ENCODE measurements at regions not wholly inside any gene's neighbourhood (a gene's known extent, or its start where the extent isn't known, plus 50 kb on each side); places are given as distances from the start of the nearest gene placed in this dataset.
"Not testable (repeated sequence)": the region's sequence is repeated elsewhere in the genome, so short reads cannot be mapped to it uniquely, and the experiment has no call there.

DNA sequence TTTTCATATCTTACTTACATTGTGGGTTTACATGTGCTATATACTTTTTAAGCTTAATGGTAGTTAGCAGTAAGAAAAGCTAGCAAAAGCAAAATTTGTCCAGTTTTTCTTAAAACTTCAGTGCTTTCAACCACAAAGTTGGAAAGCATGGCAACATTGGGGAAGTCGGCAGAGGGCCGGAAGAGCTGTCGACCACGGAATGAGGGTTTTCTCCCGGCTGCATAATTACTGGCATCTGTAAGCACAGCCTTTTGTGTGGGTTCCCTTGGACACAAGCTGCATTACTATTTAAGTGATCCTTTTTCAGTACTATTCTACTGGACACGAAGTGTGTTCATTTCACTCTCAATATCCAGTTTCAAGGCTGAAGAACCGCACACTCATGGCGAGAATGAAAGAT is 560.4 kb downstream of the ANKRD50 start:
- TF ChIP-seq, protein P1, sequence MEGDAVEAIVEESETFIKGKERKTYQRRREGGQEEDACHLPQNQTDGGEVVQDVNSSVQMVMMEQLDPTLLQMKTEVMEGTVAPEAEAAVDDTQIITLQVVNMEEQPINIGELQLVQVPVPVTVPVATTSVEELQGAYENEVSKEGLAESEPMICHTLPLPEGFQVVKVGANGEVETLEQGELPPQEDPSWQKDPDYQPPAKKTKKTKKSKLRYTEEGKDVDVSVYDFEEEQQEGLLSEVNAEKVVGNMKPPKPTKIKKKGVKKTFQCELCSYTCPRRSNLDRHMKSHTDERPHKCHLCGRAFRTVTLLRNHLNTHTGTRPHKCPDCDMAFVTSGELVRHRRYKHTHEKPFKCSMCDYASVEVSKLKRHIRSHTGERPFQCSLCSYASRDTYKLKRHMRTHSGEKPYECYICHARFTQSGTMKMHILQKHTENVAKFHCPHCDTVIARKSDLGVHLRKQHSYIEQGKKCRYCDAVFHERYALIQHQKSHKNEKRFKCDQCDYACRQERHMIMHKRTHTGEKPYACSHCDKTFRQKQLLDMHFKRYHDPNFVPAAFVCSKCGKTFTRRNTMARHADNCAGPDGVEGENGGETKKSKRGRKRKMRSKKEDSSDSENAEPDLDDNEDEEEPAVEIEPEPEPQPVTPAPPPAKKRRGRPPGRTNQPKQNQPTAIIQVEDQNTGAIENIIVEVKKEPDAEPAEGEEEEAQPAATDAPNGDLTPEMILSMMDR (IDR thresholded peaks at IDR 0.05): no peak
- no peak for TF ChIP-seq POLR2A (IDR thresholded peaks at IDR 0.05)

DNA sequence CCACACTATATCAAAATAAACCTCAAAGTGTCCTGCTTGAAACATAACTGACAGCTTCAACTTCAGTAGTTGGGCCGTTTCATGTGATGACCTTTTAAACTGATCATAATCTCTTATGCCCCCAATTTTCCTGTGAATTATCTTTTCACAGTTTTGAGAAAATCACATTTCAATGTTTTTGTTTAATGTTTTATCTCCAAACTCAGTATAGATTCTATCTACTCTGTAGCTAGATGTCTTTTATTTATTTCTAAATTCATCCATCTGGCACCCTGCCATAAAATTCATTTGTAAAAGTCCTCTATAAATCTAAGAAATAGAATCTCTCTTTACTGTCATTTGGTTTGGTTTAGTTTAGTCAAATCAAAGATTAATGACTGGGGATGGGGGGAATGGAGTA is 557.3 kb downstream of the ANKRD50 start:
- H3K27ac ChIP-seq: no peak overlapping the region
- TF ChIP-seq, protein P1 (IDR thresholded peaks at IDR 0.05): no peak
- no peak for TF ChIP-seq POLR2A (IDR thresholded peaks at IDR 0.05)
- no peaks in the 10 kb centered on the region for H3K9me3 ChIP-seq
- H3K4me1 ChIP-seq: no peaks in the 10 kb centered on the region
- no peak for DNase-seq
- H3K36me3 ChIP-seq: no peaks in the 10 kb centered on the region
- H3K27me3 ChIP-seq: no peaks in the 10 kb centered on the region
- no peak overlapping the region for H3K4me3 ChIP-seq

More for the DNA sequence above, 560.4 kb downstream of the ANKRD50 start:
- H3K27me3 ChIP-seq: no peaks in the 10 kb centered on the region
- H3K36me3 ChIP-seq: no peaks in the 10 kb centered on the region
- H3K4me1 ChIP-seq: no peaks in the 10 kb centered on the region
- no peak overlapping the region for H3K27ac ChIP-seq
- H3K9me3 ChIP-seq: no peaks in the 10 kb centered on the region
- no peak for DNase-seq
- no peak overlapping the region for H3K4me3 ChIP-seq

DNA sequence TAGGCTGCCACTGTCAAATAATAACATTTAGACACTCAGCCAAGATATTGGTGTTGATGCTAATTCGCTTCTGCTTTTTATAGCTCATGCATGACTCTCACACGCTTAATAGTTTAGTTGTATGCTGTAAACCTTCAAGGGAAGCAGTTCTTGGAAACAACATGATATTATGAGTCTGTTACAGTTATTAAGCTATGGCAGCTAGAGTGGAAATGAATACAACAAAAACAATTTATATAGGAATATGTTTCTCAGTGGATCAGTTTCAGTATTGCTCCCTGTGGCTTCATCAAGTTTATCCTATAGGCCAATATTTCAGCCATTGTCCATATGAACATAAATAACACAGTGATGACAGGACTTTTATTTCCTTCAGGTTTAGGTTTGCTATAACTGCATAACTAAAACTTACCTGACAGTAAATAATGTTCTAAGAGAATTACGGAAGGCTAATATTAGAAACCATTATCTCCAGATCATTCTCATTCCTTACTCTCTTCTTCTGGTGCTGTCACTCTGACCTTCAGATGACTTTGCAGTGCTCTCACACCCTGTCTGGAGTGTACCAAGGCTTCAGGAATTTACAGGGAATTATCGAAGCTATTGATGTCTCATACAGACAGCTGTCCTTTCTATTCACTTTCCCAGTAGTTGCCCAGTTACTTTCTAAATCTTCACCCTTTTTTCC is 555.0 kb downstream of the ANKRD50 start:
- DNase-seq: no peak
- Histone ChIP-seq H3K9me3 (no peaks in the 10 kb centered on the region), H3K4me1 (no peaks in the 10 kb centered on the region), H3K36me3 (no peaks in the 10 kb centered on the region), H3K27ac (no peak overlapping the region), H3K27me3 (no peaks in the 10 kb centered on the region), H3K4me3 (no peak overlapping the region)
- TF ChIP-seq, protein P1 (IDR thresholded peaks at IDR 0.05): no peak
- no peak for TF ChIP-seq POLR2A (IDR thresholded peaks at IDR 0.05)

DNA sequence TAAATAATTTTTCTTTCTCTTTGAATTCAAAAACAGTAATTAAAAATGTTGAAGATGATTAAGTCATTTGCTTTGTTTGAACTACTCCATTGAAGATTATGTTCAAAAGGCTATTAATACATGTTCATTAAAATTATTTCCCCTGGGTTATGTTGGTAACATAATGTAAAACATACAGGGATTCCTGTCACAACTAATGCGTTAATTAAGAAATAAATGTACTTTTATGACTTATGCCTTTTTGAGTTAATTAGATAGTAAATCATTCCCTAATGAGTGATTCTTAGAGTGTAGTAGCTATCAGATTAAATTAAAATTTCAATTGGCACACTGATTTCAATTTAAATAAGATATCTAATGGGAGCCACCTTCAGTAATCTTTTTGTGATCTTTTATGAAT is 549.1 kb downstream of the ANKRD50 start:
- Histone ChIP-seq H3K27me3 (no peaks in the 10 kb centered on the region), H3K4me1 (no peaks in the 10 kb centered on the region), H3K4me3 (no peak overlapping the region), H3K9me3 (no peaks in the 10 kb centered on the region), H3K36me3 (no peaks in the 10 kb centered on the region), H3K27ac (no peak overlapping the region)
- TF ChIP-seq, protein P1 (IDR thresholded peaks at IDR 0.05): no peak
- no peak for TF ChIP-seq POLR2A (IDR thresholded peaks at IDR 0.05)
- DNase-seq: no peak

DNA sequence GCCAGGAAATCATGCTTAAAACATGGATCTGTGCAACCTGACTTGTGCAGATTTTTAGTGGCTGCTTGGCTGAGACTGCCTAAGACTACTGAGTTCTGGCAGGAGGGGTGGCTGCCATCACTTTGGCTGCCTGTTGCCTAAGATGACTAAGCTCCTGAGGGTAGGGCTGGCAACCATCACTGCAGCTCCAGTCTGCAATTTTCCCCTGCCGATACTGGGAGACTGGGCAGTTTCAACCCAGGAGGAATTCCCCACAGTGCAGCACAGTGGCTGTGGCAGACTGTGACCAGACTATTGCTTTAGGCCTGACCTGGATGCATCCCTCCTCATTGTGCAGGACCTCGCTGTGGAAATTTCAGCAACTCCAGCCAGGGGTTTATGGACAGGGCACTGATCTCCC is 544.9 kb downstream of the ANKRD50 start:
- TF ChIP-seq, protein P1 (IDR thresholded peaks at IDR 0.05): no peak
- TF ChIP-seq POLR2A (IDR thresholded peaks at IDR 0.05): no peak
- no peaks in the 10 kb centered on the region for H3K36me3 ChIP-seq

DNA sequence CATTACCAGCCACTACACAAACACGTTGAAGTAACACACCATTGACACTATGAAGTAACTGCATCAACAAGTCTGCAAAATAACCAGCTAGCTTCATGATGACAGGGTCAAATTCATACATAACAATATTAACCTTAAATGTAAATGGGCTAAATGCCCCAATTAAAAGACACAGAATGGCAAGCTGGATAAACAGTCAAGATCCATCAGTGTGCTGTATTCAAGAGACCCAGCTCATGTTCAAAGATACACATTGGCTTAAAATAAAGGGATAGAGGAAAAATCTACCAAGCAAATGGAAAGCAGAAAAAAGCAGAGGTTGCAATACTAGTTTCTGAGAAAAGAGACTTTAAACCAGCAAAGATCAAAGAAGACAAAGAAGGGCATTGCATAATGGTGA is 543.0 kb downstream of the ANKRD50 start:
- H3K27me3 ChIP-seq, DNase-seq, H3K36me3 ChIP-seq, H3K4me1 ChIP-seq, H3K27ac ChIP-seq, H3K4me3 ChIP-seq, H3K9me3 ChIP-seq: not testable (repeated sequence)

More for the DNA sequence above, 544.9 kb downstream of the ANKRD50 start:
- H3K4me1 ChIP-seq: no peaks in the 10 kb centered on the region
- no peaks in the 10 kb centered on the region for H3K27me3 ChIP-seq
- no peak overlapping the region for H3K4me3 ChIP-seq
- peaks cover 0 to 2% (median 0%) of the 10 kb centered on the region in 4 donors for H3K9me3 ChIP-seq
- H3K27ac ChIP-seq: no peak overlapping the region
- DNase-seq: no peak
